ENCODE measurements at regions not wholly inside any gene's neighbourhood (a gene's known extent, or its start where the extent isn't known, plus 50 kb on each side); places are given as distances from the start of the nearest gene placed in this dataset.

DNA sequence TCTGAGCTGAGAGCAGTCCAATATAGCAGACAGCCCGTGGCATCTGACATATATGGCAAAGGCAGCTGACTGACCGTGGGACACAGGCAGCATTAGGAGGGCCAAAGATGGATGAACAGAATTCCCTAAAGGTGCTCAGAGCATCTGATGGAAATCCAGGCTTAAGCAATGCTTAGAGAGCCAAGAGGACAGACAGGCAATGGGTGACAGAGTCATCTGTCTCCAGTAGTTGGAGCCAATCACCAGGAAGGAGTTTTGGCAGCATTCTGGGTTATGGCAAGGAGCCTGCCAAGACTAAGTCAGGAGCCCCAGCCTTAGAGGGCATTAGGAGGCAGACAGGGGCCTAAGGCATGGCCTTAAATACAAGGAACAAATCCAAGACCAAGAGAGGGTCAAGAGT lies 153.3 kb upstream of the USP9X start (continued):
- no peak for TF ChIP-seq CTBP2 (IDR thresholded peaks at IDR 0.05; ENCODE audit: borderline replicate concordance, insufficient read depth, insufficient read length, low read length)
- TF ChIP-seq USF2 (IDR thresholded peaks at IDR 0.05; ENCODE audit: low read length) = no peak

Data from H1 (cell line).